Ectodermal cell (in vitro differentiated cells): ENCODE measurements at regions not wholly inside any gene's neighbourhood (a gene's known extent, or its start where the extent isn't known, plus 50 kb on each side); places are given as distances from the start of the nearest gene placed in this dataset.
"Not testable (repeated sequence)": the region's sequence is repeated elsewhere in the genome, so short reads cannot be mapped to it uniquely, and the experiment has no call there.

Source experiments
- H3K27ac ChIP-seq: 2 replicates; pipeline ENCODE4 v1.7.0; 2013; ENCODE audit warnings: mild to moderate bottlenecking, low read depth, low read length; ENCODE audit not compliant: insufficient read depth, poor library complexity, severe bottlenecking
- H3K27me3 ChIP-seq: 2 replicates; pipeline ENCODE4 v1.7.0; 2013; ENCODE audit warnings: mild to moderate bottlenecking, low read length; ENCODE audit not compliant: insufficient read depth, control insufficient read depth, poor library complexity, severe bottlenecking
- H3K36me3 ChIP-seq: one replicate; pipeline ENCODE4 v1.7.0; 2013; ENCODE audit warnings: low read length; ENCODE audit not compliant: control insufficient read depth, insufficient read depth
- H3K4me1 ChIP-seq: one replicate; pipeline ENCODE4 v1.7.0; 2013; ENCODE audit warnings: low read length; ENCODE audit not compliant: control insufficient read depth, insufficient read depth
- H3K4me3 ChIP-seq: 2 replicates; pipeline ENCODE4 v1.7.0; 2013; ENCODE audit warnings: low read depth, low read length, control low read depth; ENCODE audit not compliant: insufficient read depth
- H3K9me3 ChIP-seq: 2 replicates; pipeline ENCODE4 v1.7.0; 2013; ENCODE audit warnings: mild to moderate bottlenecking, low read length, moderate library complexity; ENCODE audit not compliant: control insufficient read depth
- WGBS, 2 experiments: methylation state at CpG; one replicate each; pipeline ENCODE4 v1.1.7; 2013; ENCODE audit warnings: missing lambda C conversion rate in 2 of 2; 5-methylcytosine and 5-hydroxymethylcytosine counted together

DNA sequence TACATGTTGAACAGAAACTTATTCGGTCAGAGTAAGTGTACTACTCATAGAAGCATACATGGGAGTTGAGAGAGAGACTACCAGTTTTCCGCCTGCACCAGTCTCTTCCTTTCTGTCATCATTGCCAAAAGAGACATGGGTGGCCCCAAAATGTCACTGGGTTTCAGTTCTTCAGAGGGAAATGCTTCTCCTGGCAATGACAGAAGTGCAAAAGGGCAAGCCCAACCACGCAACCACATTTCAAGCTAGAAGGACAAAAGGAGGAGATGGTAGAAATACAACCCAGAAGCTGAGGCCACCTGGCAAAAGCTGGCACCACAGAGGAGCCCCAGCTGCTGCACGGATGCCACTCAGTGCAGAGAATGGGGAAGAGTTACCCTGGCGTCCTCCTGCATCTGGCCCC lies 320.1 kb downstream of the BCOR start:
- Histone ChIP-seq H3K4me3 (no peak overlapping the region), H3K27ac (no peak overlapping the region)
- 90 to 96% methylated on average over 5 of the region's 5 CpGs for WGBS, 2 experiments

DNA sequence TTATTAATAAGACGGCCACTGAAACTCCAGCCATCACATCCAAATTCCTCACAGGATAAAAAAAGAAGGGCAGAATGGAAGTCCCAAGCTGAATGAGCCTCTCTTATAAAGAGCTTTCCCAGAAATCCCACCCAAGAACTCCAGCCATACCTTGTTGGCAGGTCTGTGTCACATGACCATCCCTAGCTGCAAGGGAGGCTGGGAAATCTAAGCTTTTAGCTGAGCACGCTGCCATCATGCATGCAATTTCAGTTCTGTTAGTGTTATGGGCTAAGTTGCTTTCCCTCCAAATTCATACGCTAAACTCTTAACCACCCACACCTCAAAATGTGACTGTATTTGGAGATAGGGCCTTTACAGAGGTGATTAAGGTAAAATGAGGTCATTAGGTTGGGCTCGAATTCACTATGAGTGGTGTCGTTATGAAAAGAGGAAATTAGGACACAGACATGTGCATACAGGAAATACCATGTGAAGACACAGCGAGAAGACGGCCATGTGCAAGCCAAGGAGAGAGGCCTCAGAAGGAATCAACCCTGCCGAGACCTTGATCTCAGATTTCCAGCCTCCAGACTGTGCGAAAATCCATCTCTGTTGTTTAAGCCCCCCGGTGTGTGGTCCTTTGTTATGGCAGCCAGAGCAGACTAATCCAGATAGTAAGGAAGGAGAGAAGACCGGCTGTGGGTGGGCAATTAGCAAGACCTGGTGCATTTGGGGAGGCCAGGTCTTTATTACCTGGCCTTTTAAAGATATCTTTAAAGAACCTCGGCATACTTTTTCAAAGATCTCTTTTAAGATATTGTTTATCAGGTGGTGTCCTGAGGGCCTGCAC lies 317.6 kb downstream of the BCOR start:
- H3K4me1 ChIP-seq: no peaks in the 10 kb centered on the region
- no peaks in the 10 kb centered on the region for H3K36me3 ChIP-seq
- no peak overlapping the region for H3K4me3 ChIP-seq
- no peaks in the 10 kb centered on the region for H3K9me3 ChIP-seq
- H3K27ac ChIP-seq: no peak overlapping the region
- H3K27me3 ChIP-seq: no peaks in the 10 kb centered on the region
- WGBS, 2 experiments: 56 to 61% methylated on average over 9 to 11 of the region's 12 CpGs

More for the DNA sequence above, 320.1 kb downstream of the BCOR start:
- Histone ChIP-seq H3K4me1 (peaks cover 4% of the 10 kb centered on the region), H3K27me3 (no peaks in the 10 kb centered on the region), H3K36me3 (no peaks in the 10 kb centered on the region), H3K9me3 (no peaks in the 10 kb centered on the region)

DNA sequence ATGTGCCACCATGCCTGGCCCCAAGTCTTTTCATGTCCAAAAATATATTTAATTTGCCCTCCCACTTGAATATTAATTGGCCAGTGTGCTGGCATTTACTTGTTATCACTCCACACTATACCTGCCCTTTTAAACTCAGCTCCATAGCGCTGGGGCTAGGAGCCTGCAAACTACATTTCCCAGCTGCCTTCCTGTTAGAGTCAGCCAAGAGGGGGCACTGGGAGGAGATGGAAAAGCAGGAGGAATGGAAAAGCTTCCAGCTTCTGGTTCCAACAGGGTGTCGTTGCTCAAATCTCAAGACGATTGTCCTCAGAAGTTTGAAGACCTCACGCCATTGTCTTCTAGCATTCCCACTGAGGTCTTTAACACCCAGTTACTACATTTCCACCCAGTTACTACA lies 315.5 kb downstream of the BCOR start:
- Histone ChIP-seq H3K9me3 (no peaks in the 10 kb centered on the region), H3K27ac (no peak overlapping the region), H3K36me3 (no peaks in the 10 kb centered on the region), H3K4me3 (no peak overlapping the region), H3K27me3 (no peaks in the 10 kb centered on the region), H3K4me1 (no peaks in the 10 kb centered on the region)
- 24 to 36% methylated on average over 3 to 4 of the region's 4 CpGs for WGBS, 2 experiments

DNA sequence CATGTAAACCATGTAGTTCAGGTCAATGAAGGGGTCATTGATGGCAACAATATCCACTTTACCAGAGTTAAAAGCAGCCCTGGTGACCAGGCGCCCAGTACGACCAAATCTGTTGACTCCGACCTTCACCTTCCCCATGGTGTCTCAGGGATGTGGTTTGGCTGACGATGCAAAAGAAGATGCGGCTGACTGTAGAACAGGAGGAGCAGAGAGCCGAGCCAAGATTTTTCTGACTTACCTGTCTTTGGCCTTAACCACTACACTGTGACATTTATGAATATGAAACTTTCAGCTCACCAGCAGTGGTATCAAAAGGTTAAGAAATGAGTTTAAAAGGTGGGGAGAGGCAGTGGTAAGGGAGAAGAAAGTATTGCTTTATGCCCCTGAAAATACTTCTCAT lies 309.8 kb downstream of the BCOR start:
- Histone ChIP-seq H3K4me3 (no peak overlapping the region), H3K27me3 (no peaks in the 10 kb centered on the region), H3K4me1 (no peaks in the 10 kb centered on the region), H3K27ac (no peak overlapping the region), H3K36me3 (no peaks in the 10 kb centered on the region), H3K9me3 (no peaks in the 10 kb centered on the region)
- 98% methylated on average over 6 of the region's 6 CpGs for WGBS, 2 experiments

DNA sequence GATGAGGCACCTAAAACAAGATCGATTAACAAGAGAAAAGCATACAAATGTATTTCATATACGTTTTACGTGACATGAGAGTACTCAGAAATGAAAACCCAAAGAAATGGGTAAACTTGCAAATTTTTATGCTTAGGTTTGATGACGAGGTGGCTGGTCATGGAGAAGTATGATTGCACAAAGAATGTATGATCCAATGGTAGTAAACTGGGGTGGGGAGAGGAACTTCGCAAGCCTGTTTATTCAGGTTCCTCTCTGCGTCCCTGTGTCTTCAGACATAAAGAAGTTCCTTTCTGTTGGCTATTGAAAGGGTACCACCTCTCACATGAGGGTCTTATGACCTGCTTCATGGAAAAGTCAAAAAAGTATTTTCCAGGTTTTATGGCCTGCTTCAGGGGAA lies 309.2 kb downstream of the BCOR start:
- Histone ChIP-seq H3K36me3 (no peaks in the 10 kb centered on the region), H3K27me3 (no peaks in the 10 kb centered on the region), H3K4me1 (no peaks in the 10 kb centered on the region), H3K9me3 (no peaks in the 10 kb centered on the region), H3K4me3 (no peak overlapping the region), H3K27ac (no peak overlapping the region)
- WGBS, 2 experiments: 95 to 99% methylated on average over 6 of the region's 6 CpGs

DNA sequence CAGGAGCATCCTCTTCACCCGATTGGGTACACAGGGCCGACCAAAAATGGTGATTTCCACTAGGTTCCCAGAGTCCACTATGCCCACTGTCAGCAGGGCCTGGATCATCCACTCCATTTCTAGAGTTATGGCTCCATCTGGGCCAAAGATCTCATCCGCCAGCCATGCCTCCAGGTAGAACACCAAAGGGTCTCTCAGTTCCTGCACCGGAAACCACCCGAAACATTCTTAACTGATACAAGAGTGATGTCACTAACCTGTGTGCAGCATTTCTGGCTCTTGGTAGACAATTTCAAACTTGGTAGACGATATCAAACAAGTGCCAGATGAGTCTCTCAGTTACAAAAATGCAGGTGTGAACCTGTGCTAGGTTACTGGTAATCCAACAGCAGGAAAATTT lies 306.1 kb downstream of the BCOR start:
- no peaks in the 10 kb centered on the region for H3K4me1 ChIP-seq
- no peak overlapping the region for H3K4me3 ChIP-seq
- no peaks in the 10 kb centered on the region for H3K9me3 ChIP-seq
- no peak overlapping the region for H3K27ac ChIP-seq
- H3K27me3 ChIP-seq: no peaks in the 10 kb centered on the region
- WGBS, 2 experiments: 94 to 96% methylated on average over 6 of the region's 6 CpGs
- H3K36me3 ChIP-seq: no peaks in the 10 kb centered on the region

DNA sequence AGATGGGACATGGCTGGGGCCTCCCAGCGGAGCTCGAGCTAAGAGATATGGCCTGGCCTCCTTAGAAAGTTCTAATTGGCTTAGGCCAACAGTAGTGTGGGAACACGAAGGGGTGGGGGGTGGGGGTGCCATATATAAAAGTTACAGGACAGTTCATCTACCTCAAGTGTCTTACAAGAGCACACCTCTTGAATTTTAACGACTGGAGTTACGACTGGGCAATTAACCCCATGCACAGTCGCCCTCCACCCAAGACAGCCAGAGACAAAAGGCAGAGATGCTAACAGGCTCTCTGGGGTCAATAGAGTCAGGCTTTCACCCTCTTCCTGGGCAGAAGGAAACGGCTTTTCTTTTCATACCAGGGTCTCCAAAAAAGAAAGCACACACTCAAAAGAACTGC lies 302.2 kb downstream of the BCOR start:
- Histone ChIP-seq H3K27me3 (no peaks in the 10 kb centered on the region), H3K9me3 (no peaks in the 10 kb centered on the region), H3K36me3 (no peaks in the 10 kb centered on the region), H3K4me3 (no peak overlapping the region), H3K4me1 (no peaks in the 10 kb centered on the region), H3K27ac (no peak overlapping the region)
- WGBS, 2 experiments: 55 to 57% methylated on average over 5 to 6 of the region's 7 CpGs

DNA sequence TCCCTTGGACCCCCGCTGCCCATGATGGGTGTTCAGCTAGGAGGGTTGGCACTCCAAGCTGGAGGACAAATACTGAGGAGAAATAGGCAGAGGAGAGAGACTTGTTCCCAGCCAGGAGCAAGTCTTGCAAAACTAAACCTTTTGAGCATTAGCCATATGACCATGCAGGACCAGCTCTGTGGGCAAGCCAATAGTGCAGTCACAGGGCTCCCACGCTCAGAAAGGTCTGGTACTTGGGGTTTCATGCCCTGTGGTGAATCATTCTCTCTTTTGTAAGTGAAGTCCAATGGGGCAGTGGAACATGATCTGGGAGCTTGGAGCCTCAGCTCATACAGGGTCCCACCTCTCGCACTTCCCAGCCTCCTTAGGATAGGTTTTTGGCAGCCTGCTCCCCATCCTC lies 300.9 kb downstream of the BCOR start:
- no peak overlapping the region for H3K4me3 ChIP-seq
- H3K4me1 ChIP-seq: no peaks in the 10 kb centered on the region
- no peak overlapping the region for H3K27ac ChIP-seq
- no peaks in the 10 kb centered on the region for H3K36me3 ChIP-seq
- H3K9me3 ChIP-seq: no peaks in the 10 kb centered on the region
- 92 to 95% methylated on average over 3 of the region's 3 CpGs for WGBS, 2 experiments
- no peaks in the 10 kb centered on the region for H3K27me3 ChIP-seq

DNA sequence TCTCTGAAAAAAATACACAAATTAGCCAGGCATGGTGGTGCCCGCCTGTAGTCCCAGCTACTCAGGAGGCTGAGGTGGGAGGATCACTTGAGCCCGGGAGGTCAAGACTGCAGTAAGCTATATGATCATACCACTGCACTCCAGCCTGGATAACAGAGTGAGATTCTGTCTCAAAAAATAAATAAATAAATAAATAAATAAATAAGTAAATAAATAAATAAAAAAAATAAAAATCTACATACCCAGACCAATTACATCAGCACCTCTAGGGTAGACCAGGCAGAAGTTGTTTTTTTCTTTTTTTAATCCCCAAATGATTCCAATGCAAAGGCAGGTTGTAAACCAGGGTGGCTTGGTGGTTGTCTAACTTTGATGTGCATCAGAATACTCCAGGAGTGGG lies 299.3 kb downstream of the BCOR start:
- not testable (repeated sequence) for H3K27me3 ChIP-seq, H3K4me1 ChIP-seq
- 75 to 87% methylated on average over 2 of the region's 2 CpGs for WGBS, 2 experiments

DNA sequence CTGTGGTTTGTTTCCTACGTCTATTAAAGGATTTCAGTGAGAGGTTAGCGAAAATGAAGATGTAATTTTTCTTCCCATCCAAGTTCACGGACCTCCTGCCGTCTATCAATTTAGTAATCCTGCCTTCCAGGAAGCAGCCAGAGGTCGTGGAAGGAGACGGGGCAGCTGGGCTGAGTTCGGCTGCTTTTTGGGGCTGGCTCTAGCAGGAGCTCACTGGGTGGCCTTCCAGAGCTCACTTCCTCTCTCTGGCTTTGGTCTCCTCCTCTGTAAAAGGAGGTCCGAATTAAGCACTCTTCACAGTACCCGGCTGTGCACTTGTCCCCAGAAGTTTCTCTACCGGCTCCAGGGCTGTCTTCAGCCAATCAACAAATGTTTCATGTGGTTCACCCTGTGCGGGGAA lies 295.4 kb downstream of the BCOR start:
- H3K9me3 ChIP-seq: no peaks in the 10 kb centered on the region
- 63 to 66% methylated on average over 11 of the region's 11 CpGs for WGBS, 2 experiments
- H3K27ac ChIP-seq: no peak overlapping the region
- H3K4me1 ChIP-seq: no peaks in the 10 kb centered on the region
- no peaks in the 10 kb centered on the region for H3K36me3 ChIP-seq
- no peaks in the 10 kb centered on the region for H3K27me3 ChIP-seq
- no peak overlapping the region for H3K4me3 ChIP-seq

More for the DNA sequence above, 299.3 kb downstream of the BCOR start:
- not testable (repeated sequence) for H3K36me3 ChIP-seq, H3K27ac ChIP-seq, H3K9me3 ChIP-seq, H3K4me3 ChIP-seq
